ENCODE measurements at regions not wholly inside any gene's neighbourhood (a gene's known extent, or its start where the extent isn't known, plus 50 kb on each side); places are given as distances from the start of the nearest gene placed in this dataset.

DNA sequence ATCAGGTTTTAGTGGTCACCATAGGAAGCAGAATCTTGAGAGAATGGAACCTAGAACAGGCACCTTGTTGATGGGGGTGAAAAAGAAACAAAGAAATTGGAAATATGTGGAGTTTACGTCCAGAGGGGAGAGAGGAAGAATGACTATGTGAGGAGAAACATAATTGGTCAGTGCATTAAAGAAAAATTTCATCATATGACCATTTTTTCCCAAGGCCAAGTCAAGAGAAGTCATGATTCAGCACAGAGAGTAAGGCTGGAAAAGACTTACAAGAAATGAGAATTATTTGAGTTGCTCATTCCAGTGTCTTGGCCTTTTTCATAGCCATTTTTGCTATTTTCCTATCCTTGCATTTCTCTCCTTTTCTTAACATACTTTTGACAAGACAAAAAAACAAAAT, 421.7 kb downstream of the EFNB2 start:
- TF ChIP-seq POLR2A (IDR thresholded peaks at IDR 0.05; ENCODE audit: low read depth, low read length) (no peak), PAX5 (IDR thresholded peaks at IDR 0.05; ENCODE audit: insufficient read depth, low read length, severe bottlenecking) (no peak), POU2F2 (IDR thresholded peaks at IDR 0.05; ENCODE audit: low read depth, low read length) (no peak), TAF1 (IDR thresholded peaks at IDR 0.05; ENCODE audit: low read depth, low read length) (no peak)

All from GM12891 (cell line).